Hematopoietic multipotent progenitor cell treated with erythropoietin and hydrocortisone succinate and interleukin-3 and kit ligand, for 8 days (in vitro differentiated cells): ENCODE measurements at regions not wholly inside any gene's neighbourhood (a gene's known extent, or its start where the extent isn't known, plus 50 kb on each side); places are given as distances from the start of the nearest gene placed in this dataset.

Experiments
- DNase-seq: peaks from one replicate; pipeline ENCODE4 v3.0.0-alpha.2; 2015

- DNase-seq: no peak
Measured at GRCh38 chr19:28028881-28029444, 1184.0 kb downstream of the UQCRFS1 start.

GRCh38 chr19:28027116-28027515, 1185.8 kb downstream of the UQCRFS1 start:
- DNase-seq: no peak

GRCh38 chr19:28026636-28027035, 1186.3 kb downstream of the UQCRFS1 start:
- DNase-seq: no peak

- DNase-seq: no peak
Measured at GRCh38 chr19:28024920-28025319, 1188.0 kb downstream of the UQCRFS1 start.

GRCh38 chr19:28023064-28023463, 1189.9 kb downstream of the UQCRFS1 start:
- DNase-seq: no peak

GRCh38 chr19:28022506-28022905, 1190.4 kb downstream of the UQCRFS1 start:
- DNase-seq: no peak

GRCh38 chr19:28021259-28022185, 1191.4 kb downstream of the UQCRFS1 start:
- no peak for DNase-seq

GRCh38 chr19:28020619-28021258, 1192.2 kb downstream of the UQCRFS1 start:
- no peak for DNase-seq

GRCh38 chr19:28019901-28020300, 1193.0 kb downstream of the UQCRFS1 start:
- no peak for DNase-seq

- no peak for DNase-seq
Measured at GRCh38 chr19:28019371-28019770, 1193.6 kb downstream of the UQCRFS1 start.

- DNase-seq: no peak
Measured at GRCh38 chr19:28018499-28018898, 1194.5 kb downstream of the UQCRFS1 start.

- no peak for DNase-seq
Measured at GRCh38 chr19:28014615-28015405, 1198.1 kb downstream of the UQCRFS1 start.

- no peak for DNase-seq
Measured at GRCh38 chr19:28012361-28012760, 1200.6 kb downstream of the UQCRFS1 start.

GRCh38 chr19:28010656-28011055, 1202.3 kb downstream of the UQCRFS1 start:
- DNase-seq: peak; percentile 4

- no peak for DNase-seq
Measured at GRCh38 chr19:28009696-28010095, 1203.3 kb downstream of the UQCRFS1 start.

- no peak for DNase-seq
Measured at GRCh38 chr19:28008695-28009094, 1204.3 kb downstream of the UQCRFS1 start.

GRCh38 chr19:28003543-28003942, 1209.4 kb downstream of the UQCRFS1 start:
- DNase-seq: no peak

GRCh38 chr19:27997069-27997468, 1215.9 kb downstream of the UQCRFS1 start:
- no peak for DNase-seq

- no peak for DNase-seq
Measured at GRCh38 chr19:27993619-27994570, 1219.1 kb downstream of the UQCRFS1 start.

- no peak for DNase-seq
Measured at GRCh38 chr19:27986299-27986698, 1226.7 kb downstream of the UQCRFS1 start.

- DNase-seq: no peak
Measured at GRCh38 chr19:27975419-27976005, 1237.4 kb downstream of the UQCRFS1 start.
